GM19025 (cell line): ENCODE measurements at regions not wholly inside any gene's neighbourhood (a gene's known extent, or its start where the extent isn't known, plus 50 kb on each side); places are given as distances from the start of the nearest gene placed in this dataset.
"Not testable (repeated sequence)": the region's sequence is repeated elsewhere in the genome, so short reads cannot be mapped to it uniquely, and the experiment has no call there.

Experiments used
- ATAC-seq: cut with Tn5 transposase; IDR thresholded peaks from one replicate; pipeline ENCODE4 v1.9.1; 2021; ENCODE audit warnings: mild to moderate bottlenecking, low read depth, moderate library complexity; ENCODE audit not compliant: unreplicated experiment

- no peak for ATAC-seq
Measured at GRCh38 chr6:165173484-165173883, 135.9 kb downstream of the C6orf118 start.

- no peak for ATAC-seq
Measured at GRCh38 chr6:165167861-165168260, 141.5 kb downstream of the C6orf118 start.

- no peak for ATAC-seq
Measured at GRCh38 chr6:165167311-165167710, 142.1 kb downstream of the C6orf118 start.

GRCh38 chr6:165163519-165163918, 145.9 kb downstream of the C6orf118 start:
- ATAC-seq: no peak

- no peak for ATAC-seq
Measured at GRCh38 chr6:165159460-165159859, 149.9 kb downstream of the C6orf118 start.

- ATAC-seq: no peak
Measured at GRCh38 chr6:165146456-165146855, 162.9 kb downstream of the C6orf118 start.

- no peak for ATAC-seq
Measured at GRCh38 chr6:165135889-165136288, 173.5 kb downstream of the C6orf118 start.

- no peak for ATAC-seq
Measured at GRCh38 chr6:165129086-165129485, 180.3 kb downstream of the C6orf118 start.

- ATAC-seq: not testable (repeated sequence)
Measured at GRCh38 chr6:165127743-165128142, 181.7 kb downstream of the C6orf118 start.

GRCh38 chr6:165124681-165125080, 184.7 kb downstream of the C6orf118 start:
- ATAC-seq: not testable (repeated sequence)

GRCh38 chr6:165119231-165120020, 190.0 kb downstream of the C6orf118 start:
- ATAC-seq: no peak

GRCh38 chr6:165118736-165119135, 190.7 kb downstream of the C6orf118 start:
- no peak for ATAC-seq

- ATAC-seq: no peak
Measured at GRCh38 chr6:165117806-165118205, 191.6 kb downstream of the C6orf118 start.

GRCh38 chr6:165117121-165117520, 192.3 kb downstream of the C6orf118 start:
- ATAC-seq: no peak

- no peak for ATAC-seq
Measured at GRCh38 chr6:165110860-165111259, 198.5 kb downstream of the C6orf118 start.

GRCh38 chr6:165109011-165109410, 200.4 kb downstream of the C6orf118 start:
- ATAC-seq: no peak

- no peak for ATAC-seq
Measured at GRCh38 chr6:165106261-165106660, 203.1 kb downstream of the C6orf118 start.

GRCh38 chr6:165098165-165098564, 211.2 kb downstream of the C6orf118 start:
- ATAC-seq: no peak

- ATAC-seq: no peak
Measured at GRCh38 chr6:165096868-165097267, 212.5 kb downstream of the C6orf118 start.

- no peak for ATAC-seq
Measured at GRCh38 chr6:165096209-165096608, 213.2 kb downstream of the C6orf118 start.

- no peak for ATAC-seq
Measured at GRCh38 chr6:165092881-165093595, 216.4 kb downstream of the C6orf118 start.
